Stimulated activated CD8-positive, alpha-beta memory T cell treated with anti-CD3 and anti-CD28 coated beads, Interleukin-4, amount 100 ng/mL, for 48 hours (primary cell): ENCODE measurements at regions not wholly inside any gene's neighbourhood (a gene's known extent, or its start where the extent isn't known, plus 50 kb on each side); places are given as distances from the start of the nearest gene placed in this dataset.

ENCODE experiments used
- DNase-seq: peaks from one replicate; pipeline ENCODE4 v3.0.0-alpha.2; 2020

DNA sequence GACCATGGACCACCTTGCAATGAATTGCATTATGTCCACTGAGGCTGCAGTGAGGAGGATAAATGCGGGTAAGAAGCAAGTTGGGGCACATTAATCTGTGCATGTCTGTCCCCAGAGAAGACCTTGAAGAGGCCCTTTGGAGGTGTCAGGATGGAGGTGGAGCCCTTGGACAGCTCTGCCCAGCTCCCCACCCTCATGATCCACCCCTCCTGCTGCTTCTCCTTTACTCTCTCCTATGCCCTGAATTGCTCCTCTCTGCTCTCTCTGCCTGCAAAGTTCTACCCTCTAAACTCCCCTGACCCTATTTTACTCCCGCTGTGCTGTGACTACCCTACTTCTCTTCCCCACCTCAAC lies 292.4 kb upstream of the USP24 start:
- no peak for DNase-seq

DNA sequence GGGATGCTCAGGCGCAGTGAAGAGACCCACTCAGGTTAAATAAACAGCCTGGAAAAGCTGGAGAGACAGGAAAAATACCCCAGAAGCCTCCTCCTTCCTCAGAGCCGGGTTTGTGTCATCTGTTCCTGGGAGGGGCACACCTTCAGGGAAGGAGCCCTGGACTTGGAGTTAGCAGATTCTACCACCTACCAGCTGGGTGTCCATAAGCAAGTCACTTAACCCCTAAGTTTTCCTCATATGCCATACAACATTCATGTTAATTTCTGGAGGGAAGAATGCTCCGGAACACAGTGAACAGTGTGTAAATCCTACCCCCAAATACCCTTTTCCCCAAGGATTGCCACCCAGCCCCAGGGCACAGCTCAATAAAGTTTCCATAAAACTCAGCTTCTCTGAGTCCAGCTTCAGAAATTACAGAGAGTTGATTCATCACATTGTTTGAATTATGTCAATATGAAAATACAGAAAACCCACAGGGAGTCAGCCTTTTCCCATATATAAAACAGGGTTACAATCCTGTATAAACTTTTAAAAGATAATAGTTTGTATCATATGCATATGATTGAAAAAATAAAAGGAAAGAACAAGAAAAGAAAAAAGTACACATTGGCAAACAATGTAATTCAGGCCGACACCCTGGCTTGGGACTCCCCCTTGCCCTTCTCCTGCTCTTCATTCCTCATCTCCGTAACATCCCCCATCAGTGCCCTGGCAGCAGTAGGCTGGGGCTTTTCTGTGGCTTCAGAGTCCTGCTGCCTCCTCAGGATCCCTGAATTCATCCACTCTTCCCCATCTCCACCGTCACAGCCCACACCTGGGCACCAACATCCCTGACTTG lies 291.8 kb upstream of the USP24 start:
- DNase-seq = no peak

DNA sequence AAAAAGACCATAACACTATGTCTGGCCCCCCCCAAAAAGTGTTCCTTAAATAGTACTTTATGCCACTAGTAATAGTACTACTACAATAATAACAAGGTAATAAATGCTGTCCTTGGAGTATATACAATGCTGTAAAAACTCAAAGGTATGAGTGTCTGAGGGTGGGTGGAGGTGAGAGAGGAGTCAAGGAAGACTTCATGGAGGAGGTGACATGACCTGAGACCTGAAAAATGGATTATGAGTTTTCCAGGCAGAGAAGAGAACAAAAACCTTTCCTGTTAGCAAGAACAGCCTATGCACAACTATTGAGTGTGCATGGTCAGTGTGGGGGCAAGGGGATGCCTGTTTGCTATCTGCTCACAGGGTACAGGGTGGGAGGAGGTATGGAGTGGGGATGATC lies 290.2 kb upstream of the USP24 start:
- DNase-seq = no peak

DNA sequence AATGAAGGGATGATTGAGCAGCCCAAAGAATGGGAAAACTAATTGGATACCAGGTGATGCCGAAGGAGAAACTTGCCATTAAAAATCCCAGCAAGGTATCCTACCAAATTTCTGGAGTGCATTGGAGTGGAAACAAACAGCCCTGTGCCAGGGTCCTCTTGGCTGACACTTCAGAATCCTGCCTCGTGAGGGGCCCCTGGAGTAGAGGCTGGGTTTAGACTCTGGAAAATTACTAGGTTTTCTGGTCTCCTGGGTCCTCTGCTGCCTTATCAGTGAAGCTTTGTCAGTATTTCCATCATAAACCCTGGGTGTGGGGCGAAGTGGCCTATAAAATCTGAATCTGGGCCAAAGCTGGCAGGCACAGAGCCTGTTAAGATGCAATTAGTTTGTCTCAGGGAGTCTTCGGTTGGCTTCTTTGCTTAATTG lies 289.2 kb upstream of the USP24 start:
- DNase-seq = no peak

DNA sequence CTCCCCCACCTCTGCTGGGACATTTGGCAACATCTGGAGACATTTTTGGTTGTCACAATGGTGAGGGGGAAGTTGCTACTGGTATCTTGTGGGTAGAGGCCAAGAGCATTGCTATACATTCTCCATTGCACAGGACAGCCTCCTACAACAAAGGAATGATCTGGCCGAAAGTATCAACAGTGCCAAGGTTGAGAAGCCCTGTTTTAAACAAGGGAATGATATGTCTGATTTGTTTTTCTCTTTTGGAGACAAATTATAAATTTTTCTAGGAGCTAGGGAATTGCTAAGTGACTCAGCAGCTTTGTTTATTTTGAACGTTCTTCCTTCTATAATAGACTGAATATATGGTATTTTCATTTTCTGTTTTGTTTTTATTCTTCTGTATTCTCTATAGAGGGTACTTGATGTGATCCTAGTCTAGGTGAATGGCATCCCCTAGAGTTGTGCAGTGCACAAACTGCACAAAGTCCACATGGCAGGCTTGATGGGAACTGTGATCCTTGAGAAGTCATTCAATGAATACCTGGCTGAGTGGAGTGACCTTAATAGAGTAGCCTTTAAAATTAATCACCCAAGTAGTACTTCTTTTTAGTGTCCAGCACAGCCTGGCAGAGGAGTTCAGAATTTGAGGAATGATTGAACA lies 288.6 kb upstream of the USP24 start:
- DNase-seq = no peak

DNA sequence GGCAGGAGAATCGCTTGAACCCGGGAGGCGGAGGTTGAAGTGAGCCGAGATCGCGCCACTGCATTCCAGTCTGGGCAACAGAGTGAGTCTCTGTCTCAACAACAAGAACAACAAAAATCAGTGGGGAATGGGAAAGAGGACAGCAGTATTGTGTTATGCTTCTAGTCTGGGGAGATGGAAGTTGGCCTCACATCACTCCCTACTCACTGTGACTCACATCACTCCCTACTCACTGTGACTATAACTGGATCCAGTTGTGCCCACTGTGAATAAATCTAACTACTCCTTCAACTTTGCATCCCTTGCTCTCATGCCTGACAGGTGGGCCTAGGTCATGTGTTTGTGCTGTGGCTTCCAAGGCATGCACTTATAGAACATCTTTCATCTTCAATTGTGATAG lies 285.4 kb upstream of the USP24 start:
- DNase-seq = no peak

DNA sequence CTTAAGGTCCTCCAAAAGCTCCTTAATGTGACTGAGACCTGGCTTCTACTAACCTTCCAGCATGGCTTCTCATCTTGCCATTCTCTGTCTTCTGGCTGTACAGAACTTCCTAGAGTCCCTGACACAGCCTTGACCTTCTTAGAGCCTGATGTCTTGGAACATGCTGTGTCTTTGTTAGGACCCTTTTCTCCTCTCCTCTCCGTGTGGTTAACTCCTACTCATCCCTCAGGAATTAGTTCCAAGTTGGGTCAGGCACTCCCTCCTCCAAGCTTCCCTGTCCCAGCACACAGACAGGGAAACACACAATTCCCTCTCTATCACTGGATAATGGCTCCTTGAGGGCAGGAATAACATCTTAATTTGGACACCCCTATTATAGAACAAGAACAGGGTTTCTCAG lies 275.4 kb upstream of the USP24 start:
- DNase-seq = no peak

DNA sequence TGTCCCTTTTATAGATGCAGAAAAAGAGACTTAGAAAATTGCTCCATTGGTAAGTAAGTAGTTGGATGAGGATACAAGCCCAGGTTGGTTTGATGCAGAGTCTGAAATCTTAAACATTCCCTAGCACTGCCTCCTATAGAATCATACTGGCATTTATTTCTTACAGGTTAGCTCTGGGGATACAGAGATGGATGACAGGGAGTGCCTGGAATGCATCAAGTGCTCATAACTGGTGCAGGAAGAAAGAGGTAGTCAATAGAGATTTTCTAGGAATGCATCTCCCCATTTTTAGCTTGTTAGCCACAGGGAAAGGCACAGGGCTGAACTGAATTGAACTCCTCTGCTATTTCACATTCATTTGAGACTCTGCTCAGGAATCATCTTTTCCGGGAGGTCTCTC lies 269.0 kb upstream of the USP24 start:
- DNase-seq = no peak

DNA sequence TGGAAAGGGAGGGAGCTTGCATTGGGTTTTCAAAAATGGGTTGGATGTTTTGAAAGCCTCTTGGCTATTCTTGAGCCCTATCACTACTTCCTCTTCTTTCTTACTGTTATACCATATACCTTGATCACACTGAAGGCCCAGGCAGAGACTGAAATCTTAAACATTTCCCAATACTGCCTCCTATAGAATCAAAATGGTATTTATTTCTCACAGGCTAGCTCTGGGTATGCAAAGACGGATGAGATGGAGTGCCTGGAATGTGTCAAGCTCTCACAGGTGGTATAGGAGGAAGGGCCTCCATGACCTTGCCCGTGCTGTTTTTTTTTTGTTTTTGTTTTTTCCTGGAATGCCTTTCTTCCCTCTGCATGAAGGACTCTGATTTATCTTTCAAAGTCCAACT lies 268.4 kb upstream of the USP24 start:
- no peak for DNase-seq

DNA sequence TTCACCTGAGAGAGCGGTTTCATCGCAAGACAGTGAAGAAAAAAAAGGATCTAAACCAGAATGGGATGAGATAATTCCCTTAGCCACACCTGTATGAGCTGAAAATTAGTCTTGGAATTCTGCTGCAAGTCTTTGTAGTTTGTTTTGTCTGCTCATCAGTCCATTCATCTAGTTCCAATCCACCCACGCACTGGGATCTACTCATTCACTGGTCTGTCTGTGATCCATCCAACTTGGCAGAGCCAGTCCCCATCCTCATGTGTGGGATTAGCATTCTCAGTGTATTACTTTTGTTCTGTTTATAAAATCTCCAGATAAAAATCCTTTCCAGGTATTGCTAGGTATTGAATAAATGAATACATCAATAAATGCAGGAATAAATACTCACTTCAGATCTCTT lies 266.5 kb upstream of the USP24 start:
- no peak for DNase-seq

DNA sequence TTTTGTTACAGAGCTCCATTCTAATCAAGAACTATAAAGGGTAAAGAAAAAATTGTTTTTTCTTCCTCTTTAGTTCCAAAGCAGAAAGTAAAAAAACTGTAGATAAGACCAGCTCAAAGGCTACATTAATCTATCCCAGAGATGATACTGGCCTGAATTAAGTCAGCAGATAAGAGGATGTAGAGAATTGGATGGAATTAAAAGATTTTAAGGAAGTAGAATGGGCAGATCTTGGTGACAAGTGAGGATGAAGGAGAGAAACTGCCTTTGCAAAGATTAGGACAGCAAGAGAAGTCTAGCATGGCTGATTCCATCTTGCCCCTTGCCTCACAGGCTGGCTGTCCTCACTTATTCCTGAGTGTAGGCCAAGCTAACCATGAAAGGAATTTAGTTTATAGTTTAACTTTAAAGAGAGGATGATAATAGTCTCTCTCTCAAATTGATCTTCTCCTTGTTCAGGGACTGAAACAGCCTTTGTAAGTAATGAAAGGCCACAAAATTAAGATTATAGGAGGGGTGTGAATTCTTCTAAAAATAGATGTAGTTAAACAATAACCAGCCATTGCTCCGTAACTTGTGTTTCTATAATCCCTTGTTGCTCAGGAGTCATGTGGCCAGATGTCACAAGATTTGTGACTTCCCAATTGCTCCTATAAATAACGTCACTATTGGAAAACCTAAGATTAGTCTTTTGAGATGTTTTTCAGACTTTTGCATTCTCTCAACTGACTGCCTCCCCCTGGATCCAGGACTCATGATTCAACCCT lies 265.0 kb upstream of the USP24 start:
- DNase-seq = no peak

DNA sequence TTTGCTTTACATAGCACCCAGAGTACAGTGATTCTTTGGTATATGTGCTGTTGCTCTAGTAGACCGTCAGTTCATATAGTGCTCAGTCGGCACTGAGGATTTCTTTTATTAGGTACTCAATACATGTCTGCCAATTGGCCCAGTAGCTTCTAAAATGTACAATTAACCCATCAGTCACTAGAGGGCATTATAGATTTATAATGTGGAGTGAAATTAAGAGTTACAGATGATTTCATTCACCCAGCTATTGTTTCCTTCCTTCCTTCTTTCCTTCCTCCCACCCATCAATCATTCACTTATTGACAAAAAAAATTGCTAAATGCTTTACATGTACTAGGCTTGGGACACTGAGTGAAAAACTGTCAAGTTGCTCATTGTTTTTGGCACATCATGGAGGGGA lies 263.6 kb upstream of the USP24 start:
- DNase-seq = no peak

DNA sequence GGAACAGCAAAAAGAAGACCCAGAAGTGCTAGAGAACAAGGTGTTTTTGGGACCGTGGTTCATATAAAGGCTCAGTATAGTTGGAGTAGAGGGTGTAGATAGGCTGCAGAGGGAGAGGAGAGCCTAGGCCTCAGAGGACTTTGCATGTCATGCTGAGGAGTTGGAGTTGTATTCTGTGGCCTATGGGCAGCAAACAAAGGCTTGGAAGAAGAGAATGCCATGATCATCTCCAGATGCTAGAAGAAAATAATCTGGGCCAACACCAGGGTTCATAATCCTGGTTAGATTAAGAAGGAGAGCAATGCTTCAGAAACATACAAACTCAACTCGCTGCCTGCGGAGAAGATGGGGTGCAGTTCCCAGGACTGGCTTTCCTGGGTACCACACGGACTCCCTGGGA lies 262.8 kb upstream of the USP24 start:
- no peak for DNase-seq

DNA sequence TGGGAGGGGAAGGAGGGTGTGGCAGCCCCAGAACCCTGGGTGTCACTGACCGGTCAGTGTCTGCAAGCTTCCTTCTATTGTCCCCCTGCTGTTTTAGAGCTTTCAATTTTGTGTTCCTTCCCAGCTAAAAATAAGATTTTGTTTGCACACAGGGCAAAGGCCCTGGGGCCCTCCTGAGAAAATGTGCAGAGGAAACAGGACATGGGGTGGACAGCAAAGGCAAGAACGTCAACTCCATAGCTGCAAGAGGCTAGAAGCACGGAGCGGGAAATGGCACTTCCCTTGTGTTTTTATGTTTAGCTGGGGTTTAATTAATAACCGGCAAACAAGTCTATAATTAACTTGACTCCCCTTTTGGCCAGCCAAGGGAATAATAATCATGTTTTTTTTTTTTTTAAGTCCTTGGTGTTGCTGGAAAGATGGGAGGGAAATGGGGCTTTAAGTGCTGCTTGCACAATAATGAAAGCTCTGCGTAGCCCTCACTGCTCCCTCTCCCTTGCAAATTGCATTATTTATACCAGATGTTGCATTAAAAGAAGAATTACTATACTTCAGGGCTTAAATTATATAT lies 261.4 kb upstream of the USP24 start:
- DNase-seq = no peak

DNA sequence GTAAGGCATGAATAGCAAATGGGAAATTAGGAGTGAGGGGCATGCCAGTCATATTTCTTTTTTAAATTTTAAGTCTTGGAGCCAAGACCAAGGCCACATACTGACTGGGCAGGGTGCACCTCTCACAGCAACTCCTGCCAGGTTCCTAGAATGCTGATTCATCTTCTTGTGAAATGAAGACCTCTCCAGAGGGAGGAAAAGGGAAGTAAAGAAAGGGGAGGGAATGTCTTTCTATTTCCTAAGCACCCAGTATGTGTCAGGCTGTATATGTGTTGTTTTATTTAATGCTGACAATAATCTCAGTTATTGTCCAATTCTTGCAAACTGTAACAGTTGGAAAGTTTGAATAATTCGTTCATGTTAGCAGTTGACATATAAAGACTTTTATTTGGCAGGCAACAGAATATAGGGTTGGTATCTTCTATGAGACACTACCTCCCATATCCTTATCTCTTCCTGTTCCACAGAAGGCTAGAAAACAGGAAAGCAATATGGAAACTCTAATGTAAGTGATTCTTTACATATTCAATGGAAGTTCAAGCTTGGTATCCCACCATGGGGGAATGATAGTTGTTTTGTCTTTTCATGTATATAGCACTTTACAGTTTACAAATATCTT lies 259.1 kb upstream of the USP24 start:
- DNase-seq = no peak

DNA sequence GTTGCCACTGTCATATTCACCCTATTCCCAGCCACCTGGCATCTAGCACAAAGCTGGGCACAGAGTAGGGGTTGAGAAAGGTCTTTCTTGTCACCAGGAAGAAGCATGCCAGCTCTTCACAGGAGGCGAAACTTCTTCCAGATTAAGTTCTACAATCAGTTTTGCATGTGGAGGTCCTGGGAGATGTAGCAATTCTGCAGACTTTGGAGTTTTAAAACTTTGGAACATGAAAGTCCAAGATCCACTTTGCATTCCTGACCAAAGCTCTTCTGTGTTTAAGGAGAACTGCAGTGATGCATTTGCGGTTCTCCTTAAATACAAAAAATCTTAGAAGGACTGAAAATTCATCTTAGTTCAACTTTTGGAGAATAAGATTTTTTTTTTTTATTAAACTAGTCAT lies 258.5 kb upstream of the USP24 start:
- no peak for DNase-seq

DNA sequence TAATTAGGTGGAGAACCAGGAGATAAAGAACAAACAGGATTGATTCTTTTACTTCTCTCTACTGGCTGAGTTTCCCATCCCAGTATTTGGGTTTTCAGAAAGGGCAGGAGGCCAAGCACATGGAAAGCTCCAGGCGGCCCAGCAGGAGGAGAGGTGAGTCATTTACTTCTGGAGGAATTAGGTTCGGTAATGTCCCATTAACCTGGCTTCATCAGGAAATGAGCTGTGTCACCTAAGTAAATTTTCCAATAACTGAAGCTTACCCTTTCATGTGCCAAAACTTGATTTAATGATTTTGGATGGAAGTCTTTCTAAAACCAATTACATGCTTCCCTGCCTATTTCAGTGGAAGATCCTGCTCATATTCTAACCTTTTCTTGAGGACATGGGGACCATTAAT lies 257.6 kb upstream of the USP24 start:
- DNase-seq = no peak

DNA sequence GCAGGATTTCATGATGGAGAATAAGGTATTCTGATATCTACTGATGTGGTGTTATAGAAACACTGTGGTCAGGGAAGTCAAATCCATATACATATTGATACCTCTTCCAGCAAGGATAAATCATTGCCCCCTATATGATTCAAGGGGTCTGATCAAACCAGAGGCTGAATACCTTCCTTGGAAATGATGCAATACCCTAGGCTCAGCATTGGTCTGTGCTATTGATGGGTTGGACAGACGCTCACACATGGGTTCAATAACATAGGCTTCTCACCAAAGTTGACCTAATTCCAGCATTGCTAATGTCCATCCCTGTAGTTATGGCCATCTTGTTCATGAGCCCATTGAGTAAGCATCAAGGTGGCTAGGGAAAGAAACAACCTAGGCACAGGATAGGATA lies 257.0 kb upstream of the USP24 start:
- DNase-seq = no peak

DNA sequence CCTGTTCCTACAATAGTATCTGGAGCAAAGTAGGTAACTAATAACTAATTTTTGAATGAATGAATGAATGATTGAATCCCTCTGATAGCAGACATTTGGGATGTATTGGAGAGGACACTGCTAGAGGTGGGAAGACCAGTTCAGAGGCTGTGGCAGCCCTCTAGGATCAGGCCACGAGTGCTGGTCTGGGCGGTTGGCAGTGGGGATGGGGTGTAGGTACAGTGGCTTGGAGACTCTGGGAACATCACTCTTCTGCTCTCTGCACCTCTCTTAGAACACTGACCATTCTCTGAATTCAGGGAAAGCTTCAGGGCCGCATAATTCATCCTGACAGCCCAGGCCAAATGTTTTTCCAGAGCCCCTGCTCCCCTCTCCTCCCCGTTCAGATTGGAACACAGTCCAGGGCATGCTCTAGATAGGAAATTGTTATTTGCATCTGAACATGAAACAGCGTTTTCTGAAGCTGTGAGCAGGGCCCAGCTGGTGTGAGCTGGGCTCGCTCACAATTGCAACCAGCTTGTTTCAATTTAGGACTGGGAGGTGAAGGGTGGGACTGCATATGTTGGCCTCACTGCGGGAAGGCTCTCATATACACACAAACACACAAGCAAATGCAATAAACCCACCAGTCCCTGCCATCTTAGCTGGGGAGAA lies 253.1 kb upstream of the USP24 start:
- DNase-seq = no peak

DNA sequence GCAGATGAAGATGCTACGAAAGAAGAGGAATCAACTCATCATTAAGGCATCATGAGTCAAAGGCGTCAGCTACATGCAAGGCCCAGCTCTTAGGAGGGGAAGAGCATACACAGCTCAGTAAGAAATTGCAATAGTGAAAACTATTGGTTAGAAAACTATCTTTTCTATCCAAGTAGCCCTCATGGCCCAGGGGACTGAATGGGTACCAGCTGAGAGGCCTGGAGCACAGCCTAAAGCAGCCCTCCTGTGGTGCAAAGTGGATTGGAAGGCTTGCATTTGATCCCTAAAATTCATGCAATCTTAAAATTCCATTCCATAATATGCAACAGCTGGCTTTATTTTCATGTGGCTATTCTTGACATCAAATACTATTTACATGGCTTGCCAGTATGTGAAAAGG lies 251.8 kb upstream of the USP24 start:
- DNase-seq = no peak

DNA sequence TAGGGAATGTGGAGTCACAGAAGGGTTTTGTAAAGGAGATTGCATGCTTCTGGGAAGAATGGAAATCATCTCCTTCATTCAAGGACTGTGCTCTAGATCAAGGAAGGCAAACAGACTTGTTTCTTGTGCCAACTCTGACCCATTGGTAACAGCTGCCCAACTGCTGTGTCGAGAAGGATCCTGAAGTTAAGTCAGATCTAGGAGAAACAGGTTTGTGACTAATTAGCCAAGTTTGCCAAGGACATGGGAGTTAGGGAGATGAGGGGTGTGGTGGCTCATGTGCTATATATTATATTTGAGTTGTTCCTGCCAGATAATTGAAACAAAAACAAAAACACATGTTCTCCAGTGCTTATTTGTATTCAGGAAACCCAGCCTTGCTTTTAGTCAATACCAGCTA lies 251.2 kb upstream of the USP24 start:
- DNase-seq = no peak

DNA sequence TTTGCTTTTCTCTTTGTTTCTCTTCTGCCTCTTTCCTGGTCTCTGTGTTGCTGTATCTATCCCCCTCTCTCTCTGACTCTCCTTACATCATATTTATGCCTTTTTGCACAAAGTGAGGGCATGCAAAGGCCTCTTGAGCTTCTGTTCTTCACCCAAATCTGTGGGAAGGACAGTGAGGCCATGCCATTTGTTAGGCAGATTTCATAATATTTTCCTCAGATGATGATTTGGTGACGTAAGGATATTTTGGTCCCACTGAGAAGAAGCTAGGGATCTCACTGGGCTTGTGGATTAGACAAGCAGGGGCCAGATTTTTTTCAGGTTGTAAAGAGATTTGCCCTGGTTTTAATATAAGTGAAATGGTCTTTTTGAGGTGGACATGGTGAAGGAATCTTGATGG lies 249.4 kb upstream of the USP24 start:
- DNase-seq = no peak
